CD4-positive, alpha-beta T cell treated with Interleukin-12 subunit alpha and Interleukin-12 subunit beta, for 1 hour (primary cell): ENCODE measurements at regions not wholly inside any gene's neighbourhood (a gene's known extent, or its start where the extent isn't known, plus 50 kb on each side); places are given as distances from the start of the nearest gene placed in this dataset.

Source experiments
- DNase-seq: peaks from one replicate; pipeline ENCODE4 v3.0.0-alpha.2; 2020

- DNase-seq = no peak
Measured at GRCh38 chr10:35752469-35753461, 110.7 kb upstream of the FZD8 start.

GRCh38 chr10:35751347-35751746 lies 109.3 kb upstream of the FZD8 start:
- DNase-seq = no peak

GRCh38 chr10:35749230-35749629 lies 107.1 kb upstream of the FZD8 start:
- DNase-seq = no peak

- DNase-seq = no peak
Measured at GRCh38 chr10:35745617-35746403, 103.7 kb upstream of the FZD8 start.

GRCh38 chr10:35743851-35744250 lies 101.8 kb upstream of the FZD8 start:
- no peak for DNase-seq

GRCh38 chr10:35743351-35743750 lies 101.3 kb upstream of the FZD8 start:
- DNase-seq = no peak

GRCh38 chr10:35739998-35740397 lies 97.9 kb upstream of the FZD8 start:
- DNase-seq = no peak

- no peak for DNase-seq
Measured at GRCh38 chr10:35735412-35735811, 93.3 kb upstream of the FZD8 start.

GRCh38 chr10:35731828-35732227 lies 89.7 kb upstream of the FZD8 start:
- DNase-seq = no peak

- no peak for DNase-seq
Measured at GRCh38 chr10:35728341-35728740, 86.2 kb upstream of the FZD8 start.

- no peak for DNase-seq
Measured at GRCh38 chr10:35726846-35727245, 84.8 kb upstream of the FZD8 start.

GRCh38 chr10:35723992-35724391 lies 81.9 kb upstream of the FZD8 start:
- no peak for DNase-seq

- DNase-seq = no peak
Measured at GRCh38 chr10:35723059-35723458, 81.0 kb upstream of the FZD8 start.

- no peak for DNase-seq
Measured at GRCh38 chr10:35722636-35723035, 80.5 kb upstream of the FZD8 start.

- DNase-seq = no peak
Measured at GRCh38 chr10:35722226-35722625, 80.1 kb upstream of the FZD8 start.

- no peak for DNase-seq
Measured at GRCh38 chr10:35720366-35720765, 78.3 kb upstream of the FZD8 start.

GRCh38 chr10:35716776-35717175 lies 74.7 kb upstream of the FZD8 start:
- no peak for DNase-seq

GRCh38 chr10:35712486-35712885 lies 70.4 kb upstream of the FZD8 start:
- DNase-seq = no peak

- DNase-seq = no peak
Measured at GRCh38 chr10:35711615-35712411, 69.7 kb upstream of the FZD8 start.

- DNase-seq = no peak
Measured at GRCh38 chr10:35707642-35708425, 65.7 kb upstream of the FZD8 start.

- no peak for DNase-seq
Measured at GRCh38 chr10:35706959-35707358, 64.9 kb upstream of the FZD8 start.

- no peak for DNase-seq
Measured at GRCh38 chr10:35705671-35706070, 63.6 kb upstream of the FZD8 start.
